ENCODE measurements at regions not wholly inside any gene's neighbourhood (a gene's known extent, or its start where the extent isn't known, plus 50 kb on each side); places are given as distances from the start of the nearest gene placed in this dataset.

- H3K9ac ChIP-seq (ENCODE audit: low read length in 3 of 3), result no peak overlapping the region
- no peak overlapping the region for H3K4me3 ChIP-seq (ENCODE audit: low read length in 3 of 3)
- H3K4me1 ChIP-seq (ENCODE audit: control insufficient read depth in 2 of 3, insufficient read depth in 2 of 3, low read depth in 1 of 3, low read length in 3 of 3), result no peaks in the 10 kb centered on the region
- H3K27me3 ChIP-seq (ENCODE audit: control insufficient read depth, insufficient read depth, low read length), result no peaks in the 10 kb centered on the region
- FAIRE-seq (no peak), DNase-seq (peak in 3 of 5 donors; percentile 25 to 65 (median 48))
- intact Hi-C loops (cut with DNase I), result no loop called here
- TF ChIP-seq CTCF (IDR thresholded peaks at IDR 0.05; ENCODE audit: borderline replicate concordance, extremely low read depth, insufficient read depth), result no peak
- no peaks in the 10 kb centered on the region for H3K9me3 ChIP-seq (ENCODE audit: control insufficient read depth in 2 of 3, insufficient read depth in 1 of 3, low read length in 3 of 3)
- no peak overlapping the region for H3K27ac ChIP-seq (ENCODE audit: low read depth in 2 of 2, low read length in 2 of 2)
- H3K36me3 ChIP-seq (ENCODE audit: control insufficient read depth in 2 of 3, insufficient read depth in 3 of 3, low read length in 3 of 3), result no peaks in the 10 kb centered on the region
These were observed 170.2 kb upstream of the HMHB1 start for GRCh38 chr5:143641549-143642355.

GRCh38 chr5:143638654-143639053 lies 173.3 kb upstream of the HMHB1 start:
- Histone ChIP-seq H3K27ac (ENCODE audit: low read depth in 2 of 2, low read length in 2 of 2) (no peak overlapping the region), H3K9ac (ENCODE audit: low read length in 3 of 3) (no peak overlapping the region), H3K4me3 (ENCODE audit: low read length in 3 of 3) (no peak overlapping the region), H3K27me3 (ENCODE audit: control insufficient read depth, insufficient read depth, low read length) (no peaks in the 10 kb centered on the region), H3K36me3 (ENCODE audit: control insufficient read depth in 2 of 3, insufficient read depth in 3 of 3, low read length in 3 of 3) (no peaks in the 10 kb centered on the region), H3K4me1 (ENCODE audit: control insufficient read depth in 2 of 3, insufficient read depth in 2 of 3, low read depth in 1 of 3, low read length in 3 of 3) (no peaks in the 10 kb centered on the region), H3K9me3 (ENCODE audit: control insufficient read depth in 2 of 3, insufficient read depth in 1 of 3, low read length in 3 of 3) (no peaks in the 10 kb centered on the region)
- FAIRE-seq (no peak), DNase-seq (no peak)
- no peak for TF ChIP-seq CTCF (IDR thresholded peaks at IDR 0.05; ENCODE audit: borderline replicate concordance, extremely low read depth, insufficient read depth)
- intact Hi-C loops (cut with DNase I), result no loop called here

GRCh38 chr5:143636931-143637528 lies 174.9 kb upstream of the HMHB1 start:
- H3K9me3 ChIP-seq (ENCODE audit: control insufficient read depth in 2 of 3, insufficient read depth in 1 of 3, low read length in 3 of 3), result no peaks in the 10 kb centered on the region
- intact Hi-C loops (cut with DNase I), result no loop called here
- DNase-seq (peak in 2 of 5 donors; percentile 45 to 74), FAIRE-seq (no peak)
- TF ChIP-seq CTCF (IDR thresholded peaks at IDR 0.05; ENCODE audit: borderline replicate concordance, extremely low read depth, insufficient read depth), result no peak
- no peak overlapping the region for H3K9ac ChIP-seq (ENCODE audit: low read length in 3 of 3)
- H3K4me3 ChIP-seq (ENCODE audit: low read length in 3 of 3), result no peak overlapping the region
- no peaks in the 10 kb centered on the region for H3K36me3 ChIP-seq (ENCODE audit: control insufficient read depth in 2 of 3, insufficient read depth in 3 of 3, low read length in 3 of 3)
- H3K4me1 ChIP-seq (ENCODE audit: control insufficient read depth in 2 of 3, insufficient read depth in 2 of 3, low read depth in 1 of 3, low read length in 3 of 3), result no peaks in the 10 kb centered on the region
- H3K27me3 ChIP-seq (ENCODE audit: control insufficient read depth, insufficient read depth, low read length), result no peaks in the 10 kb centered on the region
- H3K27ac ChIP-seq (ENCODE audit: low read depth in 2 of 2, low read length in 2 of 2), result no peak overlapping the region

Measured in kidney (tissue), 13 donors.